SK-N-MC (cell line): ENCODE measurements at regions not wholly inside any gene's neighbourhood (a gene's known extent, or its start where the extent isn't known, plus 50 kb on each side); places are given as distances from the start of the nearest gene placed in this dataset.

Experiments used
- DNase-seq: peaks from one replicate; pipeline ENCODE4 v3.0.0-alpha.2; 2011; ENCODE audit warnings: low read depth, low spot score
- H3K27ac ChIP-seq: fragments of 200-600 bp; sonication (generic); 2 replicates; pipeline ENCODE4 v1.5.1; 2016; ENCODE audit warnings: mixed run types
- H3K36me3 ChIP-seq: fragments of 200-600 bp; sonication (generic); 2 replicates; pipeline ENCODE4 v1.6.1; 2017; ENCODE audit warnings: antibody characterized with exemption, low read length, mixed read lengths; ENCODE audit not compliant: insufficient read depth
- H3K4me3 ChIP-seq: fragments of 200-600 bp; sonication (generic); 2 replicates; pipeline ENCODE4 v1.5.1; 2016
- H3K9ac ChIP-seq: fragments of 200-600 bp; sonication (generic); 2 replicates; pipeline ENCODE4 v1.8.0; 2017; ENCODE audit warnings: mixed run types, mixed read lengths; ENCODE audit not compliant: insufficient read length
- H3K9me3 ChIP-seq: fragments of 200-600 bp; sonication (generic); 2 replicates; pipeline ENCODE4 v1.6.1; 2017; ENCODE audit warnings: low read depth, mild to moderate bottlenecking, antibody characterized with exemption, low read length, moderate library complexity, mixed read lengths
- EZH2 ChIP-seq: fragments of 200-600 bp; sonication (generic); IDR thresholded peaks from one replicate; pipeline ENCODE4 v1.6.1; 2017; ENCODE audit warnings: antibody characterized with exemption
- FOXP2 ChIP-seq: optimal IDR thresholded peaks from 2 replicates; pipeline ENCODE3; 2011; ENCODE audit warnings: mild to moderate bottlenecking, moderate library complexity; ENCODE audit not compliant: insufficient read depth; ENCODE audit errors: extremely low read length, control extremely low read depth
- POLR2AphosphoS5 ChIP-seq: IDR thresholded peaks from 2 replicates; pipeline ENCODE4 v1.6.1; 2012; ENCODE audit warnings: mild to moderate bottlenecking, low read depth, low read length, borderline replicate concordance

GRCh38 chr3:117626577-117626976, 917.0 kb downstream of the TUSC7 start:
- Histone ChIP-seq H3K9me3 (no peaks in the 10 kb centered on the region), H3K36me3 (no peaks in the 10 kb centered on the region), H3K4me3 (no peak overlapping the region), H3K27ac (no peak overlapping the region), H3K9ac (no peak overlapping the region)
- no peak for DNase-seq
- TF ChIP-seq POLR2AphosphoS5 (no peak), FOXP2 (no peak), EZH2 (no peak)

- no peak for TF ChIP-seq POLR2AphosphoS5
- TF ChIP-seq EZH2 = no peak
- no peak for TF ChIP-seq FOXP2
- Histone ChIP-seq H3K9ac (no peak overlapping the region), H3K27ac (no peak overlapping the region)
These were observed 919.3 kb downstream of the TUSC7 start for GRCh38 chr3:117628823-117629291.

GRCh38 chr3:117629505-117629904, 919.9 kb downstream of the TUSC7 start:
- H3K27ac ChIP-seq = no peak overlapping the region
- no peaks in the 10 kb centered on the region for H3K36me3 ChIP-seq
- DNase-seq = no peak
- no peaks in the 10 kb centered on the region for H3K9me3 ChIP-seq
- TF ChIP-seq FOXP2 = no peak
- TF ChIP-seq POLR2AphosphoS5 = no peak
- no peak for TF ChIP-seq EZH2
- no peak overlapping the region for H3K9ac ChIP-seq
- no peak overlapping the region for H3K4me3 ChIP-seq

More at GRCh38 chr3:117628823-117629291, 919.3 kb downstream of the TUSC7 start:
- no peaks in the 10 kb centered on the region for H3K9me3 ChIP-seq
- no peak for DNase-seq
- no peak overlapping the region for H3K4me3 ChIP-seq
- H3K36me3 ChIP-seq = no peaks in the 10 kb centered on the region

- Histone ChIP-seq H3K9ac (no peak overlapping the region), H3K9me3 (no peaks in the 10 kb centered on the region), H3K27ac (no peak overlapping the region), H3K36me3 (no peaks in the 10 kb centered on the region), H3K4me3 (no peak overlapping the region)
- DNase-seq = no peak
- TF ChIP-seq EZH2 = no peak
These were observed 920.9 kb downstream of the TUSC7 start for GRCh38 chr3:117630469-117630868.

- Histone ChIP-seq H3K9ac (no peak overlapping the region), H3K9me3 (no peaks in the 10 kb centered on the region), H3K4me3 (no peak overlapping the region), H3K36me3 (no peaks in the 10 kb centered on the region), H3K27ac (no peak overlapping the region)
- TF ChIP-seq POLR2AphosphoS5 (no peak), FOXP2 (no peak), EZH2 (no peak)
- no peak for DNase-seq
These were observed 921.3 kb downstream of the TUSC7 start for GRCh38 chr3:117630885-117631284.

GRCh38 chr3:117631781-117632180, 922.2 kb downstream of the TUSC7 start:
- no peaks in the 10 kb centered on the region for H3K9me3 ChIP-seq
- no peak overlapping the region for H3K9ac ChIP-seq
- TF ChIP-seq FOXP2 = no peak
- no peak for TF ChIP-seq EZH2
- no peak for TF ChIP-seq POLR2AphosphoS5
- DNase-seq = no peak
- no peak overlapping the region for H3K4me3 ChIP-seq
- H3K27ac ChIP-seq = no peak overlapping the region
- no peaks in the 10 kb centered on the region for H3K36me3 ChIP-seq

GRCh38 chr3:117632191-117632590, 922.6 kb downstream of the TUSC7 start:
- no peak for DNase-seq
- TF ChIP-seq POLR2AphosphoS5 = no peak
- no peak for TF ChIP-seq EZH2
- no peak for TF ChIP-seq FOXP2
- H3K9me3 ChIP-seq = no peaks in the 10 kb centered on the region
- no peak overlapping the region for H3K9ac ChIP-seq
- no peak overlapping the region for H3K27ac ChIP-seq
- H3K4me3 ChIP-seq = no peak overlapping the region
- no peaks in the 10 kb centered on the region for H3K36me3 ChIP-seq

- H3K27ac ChIP-seq = no peak overlapping the region
- no peak for DNase-seq
- TF ChIP-seq EZH2 = no peak
- TF ChIP-seq FOXP2 = no peak
- TF ChIP-seq POLR2AphosphoS5 = no peak
- H3K4me3 ChIP-seq = no peak overlapping the region
- no peaks in the 10 kb centered on the region for H3K9me3 ChIP-seq
- H3K9ac ChIP-seq = no peak overlapping the region
- H3K36me3 ChIP-seq = no peaks in the 10 kb centered on the region
These were observed 923.6 kb downstream of the TUSC7 start for GRCh38 chr3:117633207-117633606.

GRCh38 chr3:117637666-117638065, 928.1 kb downstream of the TUSC7 start:
- no peak overlapping the region for H3K27ac ChIP-seq

GRCh38 chr3:117644203-117644602, 934.6 kb downstream of the TUSC7 start:
- Histone ChIP-seq H3K9me3 (no peaks in the 10 kb centered on the region), H3K36me3 (no peaks in the 10 kb centered on the region), H3K4me3 (no peak overlapping the region), H3K9ac (no peak overlapping the region), H3K27ac (no peak overlapping the region)
- DNase-seq = no peak
- TF ChIP-seq EZH2 (no peak), POLR2AphosphoS5 (no peak), FOXP2 (no peak)

More at GRCh38 chr3:117637666-117638065, 928.1 kb downstream of the TUSC7 start:
- Histone ChIP-seq H3K9me3 (no peaks in the 10 kb centered on the region), H3K36me3 (no peaks in the 10 kb centered on the region), H3K4me3 (no peak overlapping the region), H3K9ac (no peak overlapping the region)
- no peak for DNase-seq
- no peak for TF ChIP-seq FOXP2
- no peak for TF ChIP-seq EZH2
- no peak for TF ChIP-seq POLR2AphosphoS5
